ENCODE measurements at regions not wholly inside any gene's neighbourhood (a gene's known extent, or its start where the extent isn't known, plus 50 kb on each side); places are given as distances from the start of the nearest gene placed in this dataset.

DNA sequence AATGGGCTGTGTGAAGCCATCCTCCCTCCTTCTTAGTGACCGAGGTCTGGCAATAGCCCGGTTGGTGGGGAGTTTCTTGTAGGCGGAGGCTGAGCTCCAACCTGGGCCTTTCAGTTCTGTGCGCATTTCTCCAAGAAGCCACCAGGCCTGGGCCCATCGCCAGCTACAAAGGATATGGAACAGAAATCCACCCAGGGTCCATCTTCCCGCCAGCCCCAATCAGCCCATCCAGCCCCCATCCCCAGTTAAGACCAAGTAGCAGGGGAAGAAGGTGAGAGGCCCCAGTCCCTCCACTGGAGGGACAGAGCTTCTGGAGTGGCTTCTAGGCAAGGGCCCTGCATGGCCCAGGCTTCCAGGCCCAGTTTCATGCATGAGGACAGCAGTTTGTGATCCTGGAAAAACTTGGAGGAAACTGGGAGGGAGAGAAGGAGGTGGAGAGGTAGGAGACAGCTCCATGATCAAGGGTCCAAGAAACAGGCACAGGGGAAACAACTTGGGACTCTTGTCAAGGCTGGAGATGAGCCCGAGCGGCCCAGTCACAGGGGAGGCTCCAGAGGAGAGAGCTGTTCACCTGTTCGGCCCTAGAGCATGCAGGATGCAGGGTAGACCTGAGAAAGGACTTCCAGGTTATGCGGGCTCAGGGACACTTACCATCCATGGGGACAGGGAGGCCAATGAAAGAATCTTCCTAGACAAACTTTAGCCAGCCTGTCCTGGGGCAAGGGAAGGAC lies 261.2 kb downstream of the PTPRU start:
- TF ChIP-seq, protein P1, sequence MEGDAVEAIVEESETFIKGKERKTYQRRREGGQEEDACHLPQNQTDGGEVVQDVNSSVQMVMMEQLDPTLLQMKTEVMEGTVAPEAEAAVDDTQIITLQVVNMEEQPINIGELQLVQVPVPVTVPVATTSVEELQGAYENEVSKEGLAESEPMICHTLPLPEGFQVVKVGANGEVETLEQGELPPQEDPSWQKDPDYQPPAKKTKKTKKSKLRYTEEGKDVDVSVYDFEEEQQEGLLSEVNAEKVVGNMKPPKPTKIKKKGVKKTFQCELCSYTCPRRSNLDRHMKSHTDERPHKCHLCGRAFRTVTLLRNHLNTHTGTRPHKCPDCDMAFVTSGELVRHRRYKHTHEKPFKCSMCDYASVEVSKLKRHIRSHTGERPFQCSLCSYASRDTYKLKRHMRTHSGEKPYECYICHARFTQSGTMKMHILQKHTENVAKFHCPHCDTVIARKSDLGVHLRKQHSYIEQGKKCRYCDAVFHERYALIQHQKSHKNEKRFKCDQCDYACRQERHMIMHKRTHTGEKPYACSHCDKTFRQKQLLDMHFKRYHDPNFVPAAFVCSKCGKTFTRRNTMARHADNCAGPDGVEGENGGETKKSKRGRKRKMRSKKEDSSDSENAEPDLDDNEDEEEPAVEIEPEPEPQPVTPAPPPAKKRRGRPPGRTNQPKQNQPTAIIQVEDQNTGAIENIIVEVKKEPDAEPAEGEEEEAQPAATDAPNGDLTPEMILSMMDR (optimal IDR thresholded peaks at IDR 0.05 in 1 of 3, IDR thresholded peaks at IDR 0.05 in 1 of 3, conservative IDR thresholded peaks at IDR 0.05 in 1 of 3; ENCODE audit: extremely low read depth in 1 of 3, insufficient read depth in 2 of 3, low read length in 3 of 3) = no peak
- no peak for TF ChIP-seq EZH2 (IDR thresholded peaks at IDR 0.05; ENCODE audit: low read length)
- H3K9ac ChIP-seq (ENCODE audit: control insufficient read depth, extremely low read depth, insufficient read depth, low read length) = no peak overlapping the region
- no peak for FAIRE-seq
- no peak overlapping the region for H3K4me3 ChIP-seq (ENCODE audit: control insufficient read depth in 2 of 3, extremely low read depth in 1 of 3, insufficient read depth in 2 of 3, low read depth in 1 of 3, low read length in 3 of 3)
- H3K79me2 ChIP-seq (ENCODE audit: control insufficient read depth, insufficient read depth, low read length) = no peaks in the 10 kb centered on the region
- DNase-seq (ENCODE audit: low read depth, low spot score) = no peak
- no peaks in the 10 kb centered on the region for H3K9me1 ChIP-seq (ENCODE audit: control insufficient read depth, extremely low read depth, insufficient read depth, low read length)
- no peaks in the 10 kb centered on the region for H3K27me3 ChIP-seq (ENCODE audit: control insufficient read depth, extremely low read depth, insufficient read depth, low read length)
- no peaks in the 10 kb centered on the region for H3K4me1 ChIP-seq (ENCODE audit: control insufficient read depth, extremely low read depth, insufficient read depth, low read length)
- H3K4me2 ChIP-seq (ENCODE audit: control insufficient read depth, extremely low read depth, insufficient read depth, low read depth, low read length) = no peak overlapping the region
- no peak overlapping the region for H2AFZ ChIP-seq (ENCODE audit: control insufficient read depth, low read length)
- no peaks in the 10 kb centered on the region for H4K20me1 ChIP-seq (ENCODE audit: control insufficient read depth, extremely low read depth, insufficient read depth, low read length)
- H3K9me3 ChIP-seq (ENCODE audit: control insufficient read depth, low read depth, low read length) = no peaks in the 10 kb centered on the region
- no peaks in the 10 kb centered on the region for H3K36me3 ChIP-seq (ENCODE audit: control insufficient read depth in 2 of 2, extremely low read depth in 1 of 2, insufficient read depth in 2 of 2, low read length in 2 of 2)
- H3K27ac ChIP-seq (ENCODE audit: control insufficient read depth, insufficient read depth, low read length) = no peak overlapping the region
- dilution Hi-C loops (cut with MboI; ENCODE audit: extremely low pct_ligation_motif_present, low sequenced_read_pairs) = no loop called here

DNA sequence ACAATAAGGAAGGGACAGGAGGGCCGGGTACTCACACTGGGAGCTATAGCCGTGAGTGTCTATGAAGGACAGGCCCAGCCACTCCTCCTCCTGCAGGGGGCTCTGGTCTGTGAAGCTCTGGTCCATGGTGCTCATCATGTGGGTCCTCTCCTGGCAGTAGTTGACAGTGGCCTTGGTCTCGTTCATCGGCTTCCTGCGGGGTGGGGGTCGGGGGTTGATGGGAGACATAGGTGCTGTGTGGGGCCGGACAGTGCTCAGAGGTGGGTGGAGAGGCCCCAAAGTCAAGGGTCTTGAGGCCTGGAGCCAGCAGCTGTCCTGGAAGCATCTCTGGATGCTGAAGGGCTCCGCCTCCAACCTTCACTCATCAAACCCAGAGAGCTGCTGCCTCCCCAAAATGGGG lies 260.4 kb downstream of the PTPRU start:
- no peaks in the 10 kb centered on the region for H3K79me2 ChIP-seq (ENCODE audit: control insufficient read depth, insufficient read depth, low read length)
- no peak overlapping the region for H3K4me3 ChIP-seq (ENCODE audit: control insufficient read depth in 2 of 3, extremely low read depth in 1 of 3, insufficient read depth in 2 of 3, low read depth in 1 of 3, low read length in 3 of 3)
- no peaks in the 10 kb centered on the region for H3K4me1 ChIP-seq (ENCODE audit: control insufficient read depth, extremely low read depth, insufficient read depth, low read length)
- H3K27ac ChIP-seq (ENCODE audit: control insufficient read depth, insufficient read depth, low read length) = no peak overlapping the region
- H3K36me3 ChIP-seq (ENCODE audit: control insufficient read depth in 2 of 2, extremely low read depth in 1 of 2, insufficient read depth in 2 of 2, low read length in 2 of 2) = no peaks in the 10 kb centered on the region
- H3K9ac ChIP-seq (ENCODE audit: control insufficient read depth, extremely low read depth, insufficient read depth, low read length) = no peak overlapping the region
- H3K4me2 ChIP-seq (ENCODE audit: control insufficient read depth, extremely low read depth, insufficient read depth, low read depth, low read length) = no peak overlapping the region
- FAIRE-seq = no peak
- H3K9me3 ChIP-seq (ENCODE audit: control insufficient read depth, low read depth, low read length) = no peaks in the 10 kb centered on the region
- dilution Hi-C loops (cut with MboI; ENCODE audit: extremely low pct_ligation_motif_present, low sequenced_read_pairs) = no loop called here
- no peak overlapping the region for H2AFZ ChIP-seq (ENCODE audit: control insufficient read depth, low read length)
- H3K27me3 ChIP-seq (ENCODE audit: control insufficient read depth, extremely low read depth, insufficient read depth, low read length) = no peaks in the 10 kb centered on the region
- no peak for DNase-seq (ENCODE audit: low read depth, low spot score)
- no peaks in the 10 kb centered on the region for H4K20me1 ChIP-seq (ENCODE audit: control insufficient read depth, extremely low read depth, insufficient read depth, low read length)
- no peaks in the 10 kb centered on the region for H3K9me1 ChIP-seq (ENCODE audit: control insufficient read depth, extremely low read depth, insufficient read depth, low read length)
- TF ChIP-seq, protein P1 (optimal IDR thresholded peaks at IDR 0.05 in 1 of 3, IDR thresholded peaks at IDR 0.05 in 1 of 3, conservative IDR thresholded peaks at IDR 0.05 in 1 of 3; ENCODE audit: extremely low read depth in 1 of 3, insufficient read depth in 2 of 3, low read length in 3 of 3) = no peak
- TF ChIP-seq EZH2 (IDR thresholded peaks at IDR 0.05; ENCODE audit: low read length) = no peak

All from keratinocyte (primary cell).